ENCODE measurements at regions not wholly inside any gene's neighbourhood (a gene's known extent, or its start where the extent isn't known, plus 50 kb on each side); places are given as distances from the start of the nearest gene placed in this dataset.
"Not testable (repeated sequence)": the region's sequence is repeated elsewhere in the genome, so short reads cannot be mapped to it uniquely, and the experiment has no call there.

- no peak for TF ChIP-seq CTCF (IDR thresholded peaks at IDR 0.05; ENCODE audit: unreplicated experiment)
- Mint-ChIP-seq H3K27me3 (ENCODE audit: insufficient read depth, unreplicated experiment) (no peaks in the 10 kb centered on the region), H3K9me3 (ENCODE audit: unreplicated experiment) (no peaks in the 10 kb centered on the region), H3K27ac (ENCODE audit: low read depth, unreplicated experiment) (no peak overlapping the region), H3K36me3 (ENCODE audit: insufficient read depth, unreplicated experiment) (no peaks in the 10 kb centered on the region), H3K4me1 (ENCODE audit: insufficient read depth, unreplicated experiment) (no peaks in the 10 kb centered on the region), H3K4me3 (ENCODE audit: unreplicated experiment) (no peak overlapping the region)
- intact Hi-C loops (cut with micrococcal nuclease) = no loop called here
- CTCF ChIA-PET = interaction anchor here (0.7 kb wide), 1 partner anchor 831 kb away, joined by 3 read pairs; no protein-coding TSS in a partner anchor
- peak; percentile 27 for DNase-seq (ENCODE audit: unreplicated experiment)
- no TSS peak for BruUV-seq (replicated peaks)
- POLR2A ChIA-PET = no interaction called here
Observed at GRCh38 chr15:54803134-54803808, 393.5 kb downstream of the RSL24D1 start.

GRCh38 chr15:54792526-54792925 lies 404.2 kb downstream of the RSL24D1 start:
- POLR2A ChIA-PET = no interaction called here

GRCh38 chr15:54790693-54791092 lies 406.0 kb downstream of the RSL24D1 start:
- intact Hi-C loops (cut with micrococcal nuclease) = no loop called here
- Mint-ChIP-seq H3K27me3 (ENCODE audit: insufficient read depth, unreplicated experiment) (peaks cover 6% of the 10 kb centered on the region), H3K36me3 (ENCODE audit: insufficient read depth, unreplicated experiment) (no peaks in the 10 kb centered on the region), H3K9me3 (ENCODE audit: unreplicated experiment) (no peaks in the 10 kb centered on the region), H3K4me3 (ENCODE audit: unreplicated experiment) (no peak overlapping the region), H3K4me1 (ENCODE audit: insufficient read depth, unreplicated experiment) (no peaks in the 10 kb centered on the region), H3K27ac (ENCODE audit: low read depth, unreplicated experiment) (no peak overlapping the region)
- BruUV-seq (replicated peaks) = no TSS peak
- no peak for DNase-seq (ENCODE audit: unreplicated experiment)
- ChIA-PET CTCF (no interaction called here), POLR2A (no interaction called here)
- TF ChIP-seq CTCF (IDR thresholded peaks at IDR 0.05; ENCODE audit: unreplicated experiment) = no peak

More at GRCh38 chr15:54792526-54792925, 404.2 kb downstream of the RSL24D1 start:
- Mint-ChIP-seq H3K9me3 (ENCODE audit: unreplicated experiment) (no peaks in the 10 kb centered on the region), H3K4me1 (ENCODE audit: insufficient read depth, unreplicated experiment) (no peaks in the 10 kb centered on the region), H3K36me3 (ENCODE audit: insufficient read depth, unreplicated experiment) (no peaks in the 10 kb centered on the region), H3K4me3 (ENCODE audit: unreplicated experiment) (no peak overlapping the region), H3K27ac (ENCODE audit: low read depth, unreplicated experiment) (no peak overlapping the region), H3K27me3 (ENCODE audit: insufficient read depth, unreplicated experiment) (peaks cover 7% of the 10 kb centered on the region)
- CTCF ChIA-PET = interaction anchor here (0.6 kb wide), 1 partner anchor 11 kb away, joined by 3 read pairs; no protein-coding TSS in a partner anchor
- DNase-seq (ENCODE audit: unreplicated experiment) = no peak
- intact Hi-C loops (cut with micrococcal nuclease) = no loop called here
- no TSS peak for BruUV-seq (replicated peaks)
- no peak for TF ChIP-seq CTCF (IDR thresholded peaks at IDR 0.05; ENCODE audit: unreplicated experiment)

GRCh38 chr15:54789376-54789775 lies 407.4 kb downstream of the RSL24D1 start:
- H3K27ac Mint-ChIP-seq (ENCODE audit: low read depth, unreplicated experiment) = no peak overlapping the region
- H3K4me3 Mint-ChIP-seq (ENCODE audit: unreplicated experiment) = no peak overlapping the region
- CTCF ChIA-PET = no interaction called here
- DNase-seq (ENCODE audit: unreplicated experiment) = no peak
- intact Hi-C loops (cut with micrococcal nuclease) = no loop called here
- BruUV-seq (replicated peaks) = no TSS peak
- H3K27me3 Mint-ChIP-seq (ENCODE audit: insufficient read depth, unreplicated experiment) = no peaks in the 10 kb centered on the region
- POLR2A ChIA-PET = interaction anchor here (0.6 kb wide), 1 partner anchor 935 kb away, joined by 3 read pairs; no protein-coding TSS in a partner anchor
- TF ChIP-seq CTCF (IDR thresholded peaks at IDR 0.05; ENCODE audit: unreplicated experiment) = no peak
- H3K4me1 Mint-ChIP-seq (ENCODE audit: insufficient read depth, unreplicated experiment) = no peaks in the 10 kb centered on the region
- H3K9me3 Mint-ChIP-seq (ENCODE audit: unreplicated experiment) = peaks cover 4% of the 10 kb centered on the region
- no peaks in the 10 kb centered on the region for H3K36me3 Mint-ChIP-seq (ENCODE audit: insufficient read depth, unreplicated experiment)

GRCh38 chr15:54781220-54781619 lies 415.5 kb downstream of the RSL24D1 start:
- H3K4me3 Mint-ChIP-seq (ENCODE audit: unreplicated experiment); H3K4me1 Mint-ChIP-seq (ENCODE audit: insufficient read depth, unreplicated experiment); POLR2A ChIA-PET; H3K27me3 Mint-ChIP-seq (ENCODE audit: insufficient read depth, unreplicated experiment); BruUV-seq (replicated peaks); H3K36me3 Mint-ChIP-seq (ENCODE audit: insufficient read depth, unreplicated experiment); H3K9me3 Mint-ChIP-seq (ENCODE audit: unreplicated experiment); intact Hi-C loops (cut with micrococcal nuclease); DNase-seq (ENCODE audit: unreplicated experiment); H3K27ac Mint-ChIP-seq (ENCODE audit: low read depth, unreplicated experiment): not testable (repeated sequence)
- CTCF ChIA-PET = interaction anchor here (0.6 to 1.2 kb wide), 3 partner anchors 11 to 109 kb away, joined by 3 read pairs; no protein-coding TSS in a partner anchor
